ENCODE measurements at regions not wholly inside any gene's neighbourhood (a gene's known extent, or its start where the extent isn't known, plus 50 kb on each side); places are given as distances from the start of the nearest gene placed in this dataset.
"Not testable (repeated sequence)": the region's sequence is repeated elsewhere in the genome, so short reads cannot be mapped to it uniquely, and the experiment has no call there.

DNA sequence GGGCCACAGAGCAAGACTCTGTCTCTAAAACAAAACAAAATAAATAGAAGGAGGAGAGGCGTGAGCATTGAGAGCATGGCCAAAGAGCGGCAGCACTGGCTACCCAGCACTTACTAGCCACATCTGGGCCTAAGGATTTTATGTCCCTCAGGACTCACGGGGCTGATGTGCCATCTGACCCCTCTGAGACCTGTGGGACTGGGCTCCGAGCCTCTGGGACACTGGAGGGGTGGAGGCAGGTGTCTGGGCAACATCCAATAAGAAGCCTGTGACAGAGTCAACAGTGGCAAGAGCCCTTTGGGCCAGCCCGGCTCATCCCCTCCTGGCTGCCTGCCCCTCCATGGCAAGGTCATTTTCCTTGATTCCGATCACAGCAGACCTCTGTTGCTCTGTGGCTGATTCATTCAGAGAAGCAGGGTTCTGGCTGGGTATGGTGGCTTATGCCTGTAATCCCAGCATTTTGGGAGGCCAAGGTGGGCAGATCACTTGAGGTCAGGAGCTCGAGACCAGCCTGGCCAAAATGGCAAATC is 60.7 kb downstream of the RRM2 start:
- no peak for DNase-seq

- DNase-seq = no peak
These were observed 61.9 kb downstream of the RRM2 start for GRCh38 chr2:10184421-10184820.

GRCh38 chr2:10185046-10185445 is 62.5 kb downstream of the RRM2 start:
- no peak for DNase-seq

DNA sequence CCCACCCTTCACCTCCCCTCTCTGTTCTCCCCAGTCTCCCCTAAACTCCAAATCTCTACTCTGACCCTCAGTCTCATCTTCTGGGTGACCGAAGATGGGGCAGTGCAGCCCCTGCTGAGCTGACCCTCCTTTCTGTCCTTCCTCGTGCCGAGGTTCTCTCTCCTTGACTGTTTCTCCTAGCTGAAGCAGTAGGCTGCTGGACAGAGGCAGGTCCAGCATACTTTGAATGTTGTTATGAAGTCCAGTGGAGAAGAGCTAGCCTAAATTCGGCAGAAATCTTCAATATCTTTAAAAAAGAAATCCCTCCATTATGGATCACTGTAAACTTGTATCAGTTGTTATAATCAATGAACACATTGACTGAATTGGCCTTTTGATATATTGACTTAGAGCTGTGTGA is 63.2 kb downstream of the RRM2 start:
- DNase-seq = no peak

DNA sequence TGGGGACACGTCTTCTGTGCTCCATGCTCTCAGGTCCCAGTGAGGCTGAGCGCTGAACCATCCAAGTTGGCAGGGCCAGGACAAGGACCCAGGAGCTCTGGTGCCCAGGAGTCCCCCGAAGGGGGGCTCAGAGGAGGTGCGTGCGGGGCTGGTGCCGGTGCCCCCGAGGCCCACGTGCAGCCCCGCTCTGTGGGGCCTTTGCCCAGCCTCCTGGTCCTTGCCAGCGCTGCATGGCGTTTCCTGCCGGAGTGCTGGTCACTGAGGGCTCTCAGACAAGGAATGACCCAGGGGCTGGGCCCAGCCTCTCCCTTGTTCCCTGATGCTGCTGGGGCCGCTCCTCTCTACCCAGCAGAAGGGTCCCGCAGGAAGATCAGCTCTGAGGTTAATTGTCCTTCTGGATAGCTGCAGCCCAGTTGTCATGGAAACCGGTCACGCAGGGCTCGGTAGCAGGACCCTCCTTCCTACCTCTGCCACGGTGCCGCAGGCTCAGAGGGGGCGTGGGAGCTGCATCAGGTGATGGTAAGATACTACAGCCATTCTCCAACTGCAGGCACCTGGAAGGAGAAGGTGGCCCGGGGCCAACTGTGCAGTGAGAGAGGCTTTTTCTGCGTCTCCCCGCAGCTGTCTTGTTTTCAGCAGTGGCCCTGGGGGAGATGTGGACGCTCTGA is 64.5 kb downstream of the RRM2 start:
- no peak for DNase-seq

GRCh38 chr2:10187661-10188060 is 65.1 kb downstream of the RRM2 start:
- DNase-seq = no peak

- no peak for DNase-seq
These were observed 65.7 kb downstream of the RRM2 start for GRCh38 chr2:10188211-10188610.

- DNase-seq = no peak
These were observed 66.3 kb downstream of the RRM2 start for GRCh38 chr2:10188729-10189305.

GRCh38 chr2:10190255-10190654 is 67.7 kb downstream of the RRM2 start:
- DNase-seq = no peak

DNA sequence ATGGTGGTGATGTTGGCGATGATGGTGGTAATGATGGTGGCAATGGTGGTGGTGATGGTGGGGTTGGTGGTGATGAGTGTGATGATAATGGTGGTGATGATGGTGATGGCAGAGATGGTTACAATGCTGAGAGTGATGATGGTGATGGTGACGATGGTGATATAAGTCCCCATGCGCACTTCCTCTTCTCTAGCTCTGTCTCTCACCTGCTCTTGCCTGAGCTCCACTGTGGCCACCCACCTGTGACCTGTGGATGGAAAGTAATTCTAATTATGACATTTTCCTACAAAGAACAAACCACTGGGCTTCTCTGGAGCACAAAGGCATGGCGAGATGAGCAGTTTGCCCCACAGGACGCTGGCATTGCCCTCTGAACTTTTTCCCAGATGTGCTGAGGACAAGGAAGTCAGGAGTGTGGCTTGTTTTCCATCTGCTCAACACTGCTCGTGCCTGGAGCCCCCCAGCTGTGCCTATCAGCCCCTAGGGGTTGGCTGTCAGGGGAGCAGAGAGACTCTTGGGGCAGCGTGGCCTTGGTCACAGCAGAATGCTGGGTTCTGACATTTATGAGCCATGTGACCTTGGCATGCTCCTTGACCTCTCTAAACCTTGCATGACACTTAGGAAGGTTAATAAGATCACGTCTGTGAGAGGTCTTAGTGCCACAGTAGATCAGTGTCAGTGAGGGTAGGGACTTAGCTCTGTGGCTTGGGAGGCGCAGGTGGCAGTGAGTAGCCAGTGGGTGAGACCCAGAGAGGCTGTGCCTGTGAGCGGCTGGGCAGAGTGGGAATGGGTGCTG is 68.4 kb downstream of the RRM2 start:
- no peak for DNase-seq

DNA sequence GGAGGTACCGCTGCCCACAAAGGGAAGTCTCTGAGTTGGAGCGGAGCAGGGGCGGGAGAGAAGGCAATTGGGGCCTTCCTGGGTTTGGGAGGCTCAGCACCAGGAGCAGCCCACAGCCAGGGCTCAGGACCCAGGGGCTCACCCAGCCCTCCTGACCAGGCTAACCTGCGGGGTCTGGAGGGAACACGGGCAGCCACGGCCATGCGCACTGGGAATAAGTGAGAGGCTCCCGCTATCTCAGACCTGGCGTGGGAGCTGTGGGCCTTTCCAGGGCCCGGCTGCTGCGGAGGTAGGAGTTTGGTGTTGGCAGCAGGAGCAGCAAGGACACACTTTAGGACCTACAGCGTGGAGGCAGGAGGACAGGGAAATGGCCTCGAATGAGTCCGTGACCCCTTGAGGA is 69.0 kb downstream of the RRM2 start:
- DNase-seq = no peak

- no peak for DNase-seq
These were observed 70.0 kb downstream of the RRM2 start for GRCh38 chr2:10192392-10193015.

DNA sequence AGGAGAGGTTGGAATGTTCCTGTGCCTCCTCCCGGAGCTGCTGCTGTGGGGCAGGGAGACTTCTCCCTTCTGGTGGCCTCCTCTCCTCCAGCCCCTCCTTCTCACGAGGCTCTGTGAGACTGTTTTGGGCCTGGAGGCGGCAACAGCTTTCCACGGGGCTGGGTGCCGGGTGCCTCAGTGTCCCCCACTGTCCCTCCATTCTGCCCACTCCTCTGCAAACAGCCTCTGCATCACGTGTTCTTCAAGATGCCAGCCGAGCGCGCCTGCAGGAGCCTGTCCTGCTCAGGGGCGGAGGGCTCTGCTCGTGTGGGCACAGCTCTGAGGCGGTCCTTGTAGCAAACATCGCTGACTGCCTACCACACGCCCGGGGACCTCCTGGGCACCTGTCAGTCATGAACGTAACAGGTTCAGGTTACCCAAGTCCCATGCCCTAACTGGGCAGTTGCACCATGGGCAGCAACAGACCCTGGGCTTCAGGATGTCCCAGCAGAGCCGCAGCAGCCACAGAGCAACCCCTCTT is 70.8 kb downstream of the RRM2 start:
- DNase-seq = no peak

GRCh38 chr2:10193851-10194820 is 71.6 kb downstream of the RRM2 start:
- DNase-seq = no peak

GRCh38 chr2:10195278-10196109 is 73.0 kb downstream of the RRM2 start:
- no peak for DNase-seq

DNA sequence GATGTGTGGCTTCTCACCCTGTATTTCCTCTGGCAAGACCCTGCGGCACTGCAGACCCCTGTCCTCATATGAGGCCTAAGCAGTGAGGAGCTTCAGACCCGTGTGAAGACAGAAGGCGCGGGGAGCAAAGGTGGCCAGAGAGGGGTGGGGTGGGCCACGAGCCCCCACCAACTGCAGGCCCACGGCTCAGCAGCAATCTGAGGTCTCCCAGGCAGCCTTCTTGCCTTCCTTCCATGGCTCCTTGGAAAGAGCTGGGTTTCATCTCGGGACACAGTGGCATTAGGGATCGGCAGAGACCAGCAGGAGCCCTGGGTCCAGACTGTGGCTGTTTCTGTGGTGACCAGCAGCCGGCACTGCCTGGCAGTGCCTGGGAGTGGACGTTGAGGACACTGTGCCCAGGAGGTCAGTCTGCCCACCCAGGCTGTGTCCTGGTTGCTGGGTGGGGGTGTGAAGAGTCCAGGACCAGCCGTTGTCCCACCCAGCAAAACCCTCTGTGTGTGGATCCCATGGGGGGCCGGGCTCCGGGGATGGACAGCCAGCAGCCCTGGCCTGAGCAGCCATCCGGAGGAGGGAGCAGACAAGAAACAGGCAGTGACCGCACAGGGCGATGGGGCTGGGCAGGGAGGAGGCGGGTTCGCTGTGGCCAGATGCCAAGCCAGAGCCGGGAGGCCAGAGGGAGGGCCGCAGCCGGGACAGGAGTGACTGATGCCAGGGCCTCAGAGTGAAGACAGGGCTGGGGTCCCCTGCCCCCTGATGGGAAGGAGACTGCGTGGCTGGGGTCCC is 73.8 kb downstream of the RRM2 start:
- DNase-seq = no peak

DNA sequence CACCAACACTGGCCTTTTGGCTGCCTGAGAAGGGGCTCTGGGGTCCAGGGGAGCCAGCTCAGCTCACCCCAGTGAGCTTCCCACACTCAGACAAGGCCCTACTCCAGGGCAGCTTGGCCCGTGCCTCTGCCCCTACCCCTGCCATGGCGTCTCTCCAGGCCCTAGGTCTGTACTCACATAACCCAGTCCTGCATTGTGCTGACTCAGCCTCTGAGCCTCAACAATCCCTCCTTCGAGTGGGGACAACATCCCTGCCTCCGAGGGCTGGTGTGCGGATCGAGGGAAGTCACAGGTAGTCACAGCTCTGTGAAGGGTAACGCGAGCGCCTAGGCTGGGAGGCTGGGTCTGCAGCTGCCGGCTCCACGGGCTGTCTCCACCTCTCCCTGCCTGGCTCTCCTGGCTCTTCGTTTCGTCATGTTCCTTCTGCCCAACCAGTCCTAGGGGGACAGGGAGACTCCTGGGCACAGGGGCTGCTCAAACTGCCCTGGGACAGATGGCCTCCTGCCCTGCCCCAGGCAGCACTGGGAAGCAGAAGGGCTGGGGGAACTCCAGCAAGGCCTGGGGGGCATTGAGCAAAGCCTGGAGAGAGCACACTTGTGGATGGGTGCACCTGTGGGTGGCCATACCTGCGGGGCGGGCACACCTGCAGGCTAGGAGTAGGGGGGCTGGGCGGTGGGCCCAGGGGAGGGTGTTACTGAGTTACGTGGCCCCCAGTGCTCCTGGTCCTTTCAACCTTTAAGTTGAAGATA is 74.6 kb downstream of the RRM2 start:
- DNase-seq = no peak

GRCh38 chr2:10197697-10198076 is 75.1 kb downstream of the RRM2 start:
- no peak for DNase-seq

GRCh38 chr2:10198482-10198881 is 75.9 kb downstream of the RRM2 start:
- not testable (repeated sequence) for DNase-seq

- no peak for DNase-seq
These were observed 78.7 kb downstream of the RRM2 start for GRCh38 chr2:10201201-10201600.
